Natural killer cell (primary cell): ENCODE measurements at regions not wholly inside any gene's neighbourhood (a gene's known extent, or its start where the extent isn't known, plus 50 kb on each side); places are given as distances from the start of the nearest gene placed in this dataset.

Source experiments
- ATAC-seq, 3 donors: fragments of 150-1000 bp in 2 of 3; fragments of 200-7000 bp in 1 of 3; cut with Tn5 transposase; 1 replicate in 1 of 3; 2 replicates in 2 of 3; pipeline ENCODE4 v1.10.0; 2021; ENCODE audit warnings: mild to moderate bottlenecking in 2 of 3, moderate library complexity in 2 of 3
- DNase-seq, 2 donors: peaks; one replicate each; pipeline versions ENCODE4 v3.0.0 to v3.0.0-alpha.2; 2013 to 2021; ENCODE audit warnings: mixed read lengths in 1 of 2
- H3K27ac ChIP-seq: one replicate; pipeline ENCODE4 v1.5.1; 2013; ENCODE audit warnings: mild to moderate bottlenecking, low read length
- H3K27me3 ChIP-seq: one replicate; pipeline ENCODE4 v1.6.1; 2013; ENCODE audit warnings: low read length; ENCODE audit not compliant: control insufficient read depth, insufficient read depth
- H3K36me3 ChIP-seq: one replicate; pipeline ENCODE4 v1.6.1; 2013; ENCODE audit warnings: low read length; ENCODE audit not compliant: control insufficient read depth, insufficient read depth
- H3K4me1 ChIP-seq: one replicate; pipeline ENCODE4 v1.6.1; 2013; ENCODE audit warnings: low read length; ENCODE audit not compliant: control insufficient read depth, insufficient read depth
- H3K4me3 ChIP-seq: one replicate; pipeline ENCODE4 v1.5.1; 2013; ENCODE audit warnings: low read length
- H3K9me3 ChIP-seq: one replicate; pipeline ENCODE4 v1.6.1; 2013; ENCODE audit warnings: low read length; ENCODE audit not compliant: control insufficient read depth, insufficient read depth
- H3K27ac Mint-ChIP-seq, 2 donors: one replicate each; pipeline ENCODE4 v1.8.0; 2022; ENCODE audit warnings: mild to moderate bottlenecking in 2 of 2, mixed read lengths in 2 of 2, moderate library complexity in 1 of 2
- H3K27me3 Mint-ChIP-seq, 2 donors: one replicate each; pipeline ENCODE4 v1.8.0; 2022; ENCODE audit warnings: low read depth in 2 of 2, mixed read lengths in 2 of 2
- H3K36me3 Mint-ChIP-seq: one replicate; pipeline ENCODE4 v1.8.0; 2022; ENCODE audit warnings: mixed read lengths
- H3K4me1 Mint-ChIP-seq, 2 donors: one replicate each; pipeline ENCODE4 v1.8.0; 2022; ENCODE audit warnings: mixed read lengths in 2 of 2
- H3K4me3 Mint-ChIP-seq: one replicate; pipeline ENCODE4 v1.8.0; 2022; ENCODE audit warnings: mild to moderate bottlenecking, moderate library complexity, mixed read lengths
- H3K9me3 Mint-ChIP-seq, 2 donors: one replicate each; pipeline ENCODE4 v1.8.0; 2022; ENCODE audit warnings: mixed read lengths in 2 of 2
- CTCF ChIP-seq: fragments of 200-600 bp; IDR thresholded peaks from one replicate; pipeline ENCODE4 v1.8.0; 2022; ENCODE audit warnings: antibody characterized with exemption
- WGBS: methylation state at CpG from one replicate; pipeline ENCODE4 v1.1.7; 2013; ENCODE audit warnings: missing lambda C conversion rate; ENCODE audit not compliant: insufficient coverage; 5-methylcytosine and 5-hydroxymethylcytosine counted together
- intact Hi-C: fragments of 100-400 bp; cut with micrococcal nuclease; formaldehyde crosslinking; loops from one replicate; pipeline ENCODE4 v1.14.2; 2022

- Histone ChIP-seq H3K9me3 (peaks cover 9% of the 10 kb centered on the region), H3K36me3 (no peaks in the 10 kb centered on the region), H3K27ac (no peak overlapping the region), H3K4me1 (no peaks in the 10 kb centered on the region), H3K27me3 (no peaks in the 10 kb centered on the region), H3K4me3 (no peak overlapping the region)
- H3K27ac Mint-ChIP-seq: no peak overlapping the region
- intact Hi-C loops: no loop called here
- peaks cover 15 to 16% of the 10 kb centered on the region in 2 donors for H3K9me3 Mint-ChIP-seq
- WGBS: 71% methylated on average over 2 of the region's 2 CpGs
- H3K27me3 Mint-ChIP-seq: no peaks in the 10 kb centered on the region
- no peak for ATAC-seq
- no peaks in the 10 kb centered on the region for H3K4me1 Mint-ChIP-seq
- no peak for DNase-seq
- TF ChIP-seq CTCF: no peak
- H3K36me3 Mint-ChIP-seq: peaks cover 7% of the 10 kb centered on the region
- H3K4me3 Mint-ChIP-seq: no peak overlapping the region
Measured at GRCh38 chr14:44151130-44151820, 355.8 kb downstream of the FSCB start.

- Histone ChIP-seq H3K27me3 (no peaks in the 10 kb centered on the region), H3K27ac (no peak overlapping the region), H3K4me1 (no peaks in the 10 kb centered on the region), H3K9me3 (peaks cover 5% of the 10 kb centered on the region), H3K4me3 (no peak overlapping the region), H3K36me3 (no peaks in the 10 kb centered on the region)
- no peak for ATAC-seq
- intact Hi-C loops: no loop called here
- no peaks in the 10 kb centered on the region for H3K27me3 Mint-ChIP-seq
- no peak for TF ChIP-seq CTCF
- DNase-seq: no peak
- no peak overlapping the region for H3K27ac Mint-ChIP-seq
- H3K4me3 Mint-ChIP-seq: no peak overlapping the region
- H3K4me1 Mint-ChIP-seq: no peaks in the 10 kb centered on the region
- H3K36me3 Mint-ChIP-seq: no peaks in the 10 kb centered on the region
- H3K9me3 Mint-ChIP-seq: peaks cover 10 to 11% of the 10 kb centered on the region in 2 donors
- WGBS: 13% methylated on average over 2 of the region's 3 CpGs
Measured at GRCh38 chr14:44149597-44149996, 357.5 kb downstream of the FSCB start.

- Histone ChIP-seq H3K4me3 (no peak overlapping the region), H3K27me3 (no peaks in the 10 kb centered on the region), H3K4me1 (no peaks in the 10 kb centered on the region), H3K27ac (no peak overlapping the region), H3K36me3 (no peaks in the 10 kb centered on the region), H3K9me3 (no peaks in the 10 kb centered on the region)
- Mint-ChIP-seq H3K36me3 (no peaks in the 10 kb centered on the region), H3K4me1 (no peaks in the 10 kb centered on the region), H3K9me3 (peaks cover 5 to 7% of the 10 kb centered on the region in 2 donors), H3K4me3 (no peak overlapping the region), H3K27me3 (no peaks in the 10 kb centered on the region), H3K27ac (no peak overlapping the region)
- TF ChIP-seq CTCF: no peak
- no peak for DNase-seq
- no peak for ATAC-seq
- 100% methylated on average over 1 of the region's 1 CpG for WGBS
- intact Hi-C loops: no loop called here
Measured at GRCh38 chr14:44142006-44142405, 365.1 kb downstream of the FSCB start.

GRCh38 chr14:44135972-44136371, 371.1 kb downstream of the FSCB start:
- Histone ChIP-seq H3K27me3 (no peaks in the 10 kb centered on the region), H3K4me3 (no peak overlapping the region), H3K36me3 (no peaks in the 10 kb centered on the region), H3K27ac (no peak overlapping the region), H3K9me3 (no peaks in the 10 kb centered on the region), H3K4me1 (no peaks in the 10 kb centered on the region)
- H3K27ac Mint-ChIP-seq: no peak overlapping the region
- WGBS: 63% methylated on average over 2 of the region's 5 CpGs
- intact Hi-C loops: no loop called here
- no peak for TF ChIP-seq CTCF
- no peaks in the 10 kb centered on the region for H3K27me3 Mint-ChIP-seq
- no peaks in the 10 kb centered on the region for H3K36me3 Mint-ChIP-seq
- ATAC-seq (no peak), DNase-seq (no peak)
- no peaks in the 10 kb centered on the region for H3K4me1 Mint-ChIP-seq
- peaks cover 2 to 3% of the 10 kb centered on the region in 2 donors for H3K9me3 Mint-ChIP-seq
- H3K4me3 Mint-ChIP-seq: no peak overlapping the region
